GM19025 (cell line): ENCODE measurements at regions not wholly inside any gene's neighbourhood (a gene's known extent, or its start where the extent isn't known, plus 50 kb on each side); places are given as distances from the start of the nearest gene placed in this dataset.

ENCODE experiments used
- ATAC-seq: cut with Tn5 transposase; IDR thresholded peaks from one replicate; pipeline ENCODE4 v1.9.1; 2021; ENCODE audit warnings: mild to moderate bottlenecking, low read depth, moderate library complexity; ENCODE audit not compliant: unreplicated experiment

DNA sequence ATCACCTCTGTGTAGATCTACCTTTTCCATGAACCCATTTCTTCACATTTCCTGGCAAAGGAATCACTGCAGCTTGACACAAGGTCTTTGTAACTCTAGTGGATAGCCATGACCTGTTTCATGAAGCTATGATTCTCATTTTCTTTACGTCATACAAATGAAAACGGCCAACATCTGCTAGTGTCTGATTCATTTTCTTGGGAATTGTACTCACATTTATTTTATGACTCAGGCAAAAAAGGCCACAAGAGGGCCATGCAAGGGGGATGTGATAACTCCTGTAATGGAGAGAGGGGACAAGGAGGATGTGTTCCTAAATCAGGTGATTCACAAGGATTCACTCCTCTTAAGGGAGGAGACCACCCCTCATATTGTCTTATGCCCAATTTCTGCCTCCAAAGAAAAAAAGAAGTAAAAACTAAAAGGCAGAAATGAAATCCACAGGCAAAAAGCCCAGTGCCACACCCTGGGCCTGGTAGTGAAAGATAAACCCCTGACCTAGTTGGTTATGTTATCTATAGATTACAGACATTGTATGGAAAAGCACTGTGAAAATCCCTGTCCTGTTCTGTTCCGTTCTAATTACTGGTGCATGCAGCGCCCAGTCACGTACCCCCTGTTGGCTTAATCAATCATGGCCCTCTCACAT is 249.9 kb downstream of the IPMK start:
- no peak for ATAC-seq

DNA sequence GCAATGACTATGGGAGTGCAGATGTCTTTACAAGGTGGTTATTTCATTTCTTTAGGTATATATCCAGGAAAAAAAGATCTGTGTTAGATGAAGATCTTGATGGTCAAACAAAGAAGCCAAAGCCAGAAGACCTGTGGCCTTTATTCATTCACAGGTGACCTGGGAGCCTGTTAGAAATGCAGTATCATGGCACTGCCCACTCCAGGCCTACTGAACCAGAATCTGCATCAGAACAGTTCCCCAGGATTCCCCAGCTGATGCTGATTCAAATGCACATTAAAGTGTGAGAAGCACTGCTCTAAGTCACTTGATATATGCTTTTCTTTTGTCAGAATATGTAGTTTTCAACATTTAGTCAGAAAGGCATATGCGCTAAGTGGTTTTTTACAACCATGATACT is 251.1 kb downstream of the IPMK start:
- ATAC-seq, result no peak

DNA sequence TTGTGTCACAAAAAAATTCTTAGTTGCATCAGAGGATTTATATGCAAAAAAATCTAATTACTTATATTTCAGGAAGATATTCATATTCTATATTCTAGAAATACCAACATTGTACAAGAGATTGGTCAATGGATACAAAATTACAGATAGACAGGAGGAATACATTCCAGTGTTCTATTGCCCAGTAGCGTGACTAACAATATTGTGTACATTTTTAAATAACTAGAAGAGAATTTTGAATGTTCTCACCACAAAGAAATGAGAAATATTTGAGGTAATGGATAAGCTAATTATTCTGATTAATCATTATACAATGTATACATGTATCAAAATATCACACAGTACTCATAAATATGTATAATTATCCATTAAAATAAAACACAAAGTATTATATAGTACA is 253.3 kb downstream of the IPMK start:
- no peak for ATAC-seq

- ATAC-seq, result no peak
These were observed 254.3 kb downstream of the IPMK start for GRCh38 chr10:58013406-58013805.

GRCh38 chr10:58010073-58010702 is 257.5 kb downstream of the IPMK start:
- no peak for ATAC-seq

- ATAC-seq, result no peak
These were observed 263.7 kb downstream of the IPMK start for GRCh38 chr10:58003945-58004344.

DNA sequence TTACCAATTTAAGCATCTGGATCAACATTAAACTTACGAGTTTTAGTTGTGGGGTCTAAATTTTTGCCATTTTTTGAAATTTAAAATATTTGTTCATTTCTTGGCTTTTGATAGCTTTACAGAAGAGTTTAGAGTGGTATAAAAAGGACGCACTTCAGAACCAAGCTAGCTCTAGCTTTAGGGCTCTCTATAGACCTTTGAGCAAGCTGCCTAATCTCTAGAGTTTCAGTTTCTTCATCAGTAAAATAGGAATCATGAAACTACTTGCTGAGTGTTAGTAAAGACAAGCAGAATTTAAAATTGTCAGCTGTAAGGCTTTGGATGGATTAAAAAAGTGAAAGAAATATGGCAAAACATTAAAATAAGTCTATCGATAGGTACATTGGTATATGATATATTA is 266.5 kb downstream of the IPMK start:
- no peak for ATAC-seq

- ATAC-seq, result no peak
These were observed 271.2 kb downstream of the IPMK start for GRCh38 chr10:57996536-57996935.

GRCh38 chr10:57993302-57993701 is 274.4 kb downstream of the IPMK start:
- no peak for ATAC-seq

DNA sequence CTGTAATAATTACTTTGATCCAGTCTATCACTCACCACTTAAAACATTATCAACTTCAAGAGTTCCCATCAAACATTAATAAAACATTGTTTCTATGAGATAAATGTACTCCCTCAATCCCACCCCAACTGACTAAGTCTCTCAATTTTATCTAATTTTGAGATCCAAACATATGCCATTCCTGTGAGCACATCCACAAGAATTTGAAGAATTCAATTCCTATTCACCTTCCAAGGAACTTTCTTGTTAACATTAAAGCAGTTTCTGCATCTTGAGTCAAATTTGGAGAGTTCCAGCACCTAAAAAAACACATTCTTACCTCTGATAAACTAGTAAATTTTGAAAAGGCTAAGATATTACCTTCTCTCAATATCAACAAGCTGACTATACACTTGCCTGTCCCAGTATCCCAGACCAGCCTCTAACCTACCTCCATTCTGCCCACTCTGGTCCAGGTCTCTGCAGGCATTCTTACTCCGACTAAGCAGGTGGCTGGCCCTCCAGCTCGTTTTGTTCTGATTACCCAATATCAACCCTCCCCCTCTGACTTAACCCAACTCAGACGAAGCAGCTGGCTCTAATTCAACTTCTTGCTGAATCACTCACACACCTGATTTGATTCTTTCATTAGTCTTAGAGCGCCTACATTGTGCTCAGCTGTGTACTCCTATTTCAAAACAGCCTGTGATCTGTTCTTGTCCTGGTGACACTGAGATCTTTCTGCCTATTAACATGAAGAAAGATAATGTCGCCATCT is 275.2 kb downstream of the IPMK start:
- no peak for ATAC-seq

DNA sequence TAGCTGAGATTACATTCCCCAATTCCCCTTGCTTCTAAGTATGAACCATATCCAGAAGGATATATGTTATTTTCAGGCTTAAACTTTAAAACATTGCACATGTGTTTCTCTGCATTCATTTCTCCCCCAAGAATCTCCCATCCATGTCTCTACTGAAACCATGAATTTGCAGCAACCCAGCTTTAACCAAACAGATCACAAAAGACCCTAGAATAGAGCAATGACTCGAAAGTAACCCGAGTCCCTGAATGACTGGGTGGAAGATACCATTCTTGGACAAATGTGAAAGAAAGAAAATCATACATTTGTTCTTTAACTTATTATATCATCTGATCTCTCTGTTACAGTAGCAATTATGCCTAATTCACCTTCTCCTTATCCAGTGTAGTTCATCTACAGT is 278.7 kb downstream of the IPMK start:
- no peak for ATAC-seq

DNA sequence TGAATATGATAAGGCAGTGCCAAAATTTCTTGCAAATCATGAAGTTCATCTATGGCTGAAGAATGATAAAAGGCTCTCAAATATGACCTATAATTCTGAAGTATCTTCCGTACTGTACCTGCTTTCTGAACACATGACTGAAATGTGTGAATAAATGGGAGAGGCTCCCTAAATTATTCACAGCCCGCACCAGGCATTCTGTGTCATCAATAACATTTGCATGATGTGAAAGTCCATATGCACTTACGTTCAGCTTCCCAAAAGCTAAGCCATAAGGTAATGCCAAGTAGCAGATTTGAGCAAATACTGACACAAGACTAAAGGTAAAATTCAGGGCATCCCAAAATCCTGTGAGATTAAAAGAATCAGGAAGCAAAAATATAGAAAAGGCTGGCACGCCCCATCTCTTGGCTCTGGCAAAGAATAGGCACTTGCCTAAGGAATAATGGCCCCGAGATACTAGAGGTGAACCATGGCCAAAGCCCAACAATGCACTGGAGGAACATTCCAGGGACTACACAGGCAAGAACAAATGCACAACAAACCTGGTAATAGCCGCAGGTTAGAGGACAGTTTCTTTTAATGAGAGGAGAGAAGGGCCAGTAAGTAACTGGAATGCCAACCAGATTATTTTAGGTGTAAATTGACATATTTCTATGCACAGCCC is 280.5 kb downstream of the IPMK start:
- ATAC-seq, result no peak

DNA sequence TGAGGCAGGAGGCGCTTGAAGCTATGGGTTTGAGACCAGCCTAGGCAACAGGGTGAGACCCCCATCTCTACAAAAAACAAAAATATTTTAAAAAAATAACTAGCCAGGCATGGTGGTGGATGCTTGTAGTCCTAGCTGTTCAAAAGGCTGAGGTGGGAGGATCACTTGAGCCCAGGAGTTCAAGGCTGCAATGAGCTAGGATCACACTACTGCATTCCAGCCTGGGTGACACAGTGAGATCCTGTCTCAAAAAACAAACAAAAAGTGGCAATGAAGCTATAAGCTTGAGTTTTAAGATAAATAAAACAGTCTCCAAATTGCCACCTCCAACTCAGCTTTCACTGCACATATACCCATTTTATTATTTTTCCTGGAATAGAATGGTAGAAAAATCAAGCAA is 281.3 kb downstream of the IPMK start:
- ATAC-seq, result no peak

DNA sequence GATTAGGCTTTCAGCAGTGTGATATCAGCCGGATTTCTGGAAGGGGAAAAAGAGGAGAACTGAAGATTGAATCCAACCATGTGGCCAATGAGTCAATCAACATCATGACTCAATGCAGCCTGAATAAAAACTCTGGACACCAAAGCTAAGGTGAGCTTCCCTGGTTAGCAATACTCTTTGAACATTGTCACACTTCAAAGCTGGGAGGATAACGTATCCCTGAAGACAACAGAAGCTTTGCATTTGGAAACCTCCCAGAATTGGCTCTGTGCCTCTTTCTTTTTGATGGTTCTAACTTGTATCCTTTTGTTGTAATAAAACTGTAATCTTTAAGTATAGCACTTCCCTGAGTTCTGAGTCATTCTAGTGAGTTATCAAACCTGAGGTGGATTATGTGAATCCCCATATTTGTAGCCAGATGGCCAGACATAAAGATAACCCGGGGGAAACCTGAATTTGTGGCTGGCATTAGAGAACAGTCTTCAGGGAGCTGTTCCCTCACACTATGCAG is 284.4 kb downstream of the IPMK start:
- no peak for ATAC-seq

GRCh38 chr10:57982091-57982490 is 285.6 kb downstream of the IPMK start:
- no peak for ATAC-seq

- ATAC-seq, result no peak
These were observed 287.7 kb downstream of the IPMK start for GRCh38 chr10:57979956-57980355.

GRCh38 chr10:57979491-57979890 is 288.2 kb downstream of the IPMK start:
- ATAC-seq, result no peak

GRCh38 chr10:57977262-57977661 is 290.4 kb downstream of the IPMK start:
- ATAC-seq, result no peak

- ATAC-seq, result no peak
These were observed 294.2 kb downstream of the IPMK start for GRCh38 chr10:57973451-57973850.

- ATAC-seq, result no peak
These were observed 294.9 kb downstream of the IPMK start for GRCh38 chr10:57972783-57973182.
